ENCODE measurements at regions not wholly inside any gene's neighbourhood (a gene's known extent, or its start where the extent isn't known, plus 50 kb on each side); places are given as distances from the start of the nearest gene placed in this dataset.

- peaks cover 22% of the 10 kb centered on the region for H3K4me1 ChIP-seq (ENCODE audit: insufficient read depth, low read length)
- H3K4me3 ChIP-seq (ENCODE audit: low read length): no peak overlapping the region
- H3K9me3 ChIP-seq (ENCODE audit: low read depth, low read length): no peaks in the 10 kb centered on the region
- no peaks in the 10 kb centered on the region for H3K27me3 ChIP-seq (ENCODE audit: insufficient read depth, low read length)
Measured at GRCh38 chr3:72485641-72486040, 362.6 kb downstream of the SHQ1 start.

- Histone ChIP-seq H3K4me1 (ENCODE audit: insufficient read depth, low read length) (peaks cover 18% of the 10 kb centered on the region), H3K4me3 (ENCODE audit: low read length) (no peak overlapping the region), H3K27me3 (ENCODE audit: insufficient read depth, low read length) (no peaks in the 10 kb centered on the region), H3K9me3 (ENCODE audit: low read depth, low read length) (no peaks in the 10 kb centered on the region)
Measured at GRCh38 chr3:72483554-72484104, 364.6 kb downstream of the SHQ1 start.

GRCh38 chr3:72482589-72483321, 365.5 kb downstream of the SHQ1 start:
- H3K27me3 ChIP-seq (ENCODE audit: insufficient read depth, low read length): no peaks in the 10 kb centered on the region
- H3K4me3 ChIP-seq (ENCODE audit: low read length): peak overlapping the region; percentile 25
- peaks cover 16% of the 10 kb centered on the region for H3K4me1 ChIP-seq (ENCODE audit: insufficient read depth, low read length)
- no peaks in the 10 kb centered on the region for H3K9me3 ChIP-seq (ENCODE audit: low read depth, low read length)

GRCh38 chr3:72481542-72481941, 366.7 kb downstream of the SHQ1 start:
- Histone ChIP-seq H3K4me1 (ENCODE audit: insufficient read depth, low read length) (peaks cover 5% of the 10 kb centered on the region), H3K27me3 (ENCODE audit: insufficient read depth, low read length) (no peaks in the 10 kb centered on the region), H3K4me3 (ENCODE audit: low read length) (no peak overlapping the region), H3K9me3 (ENCODE audit: low read depth, low read length) (no peaks in the 10 kb centered on the region)

- no peaks in the 10 kb centered on the region for H3K9me3 ChIP-seq (ENCODE audit: low read depth, low read length)
- H3K4me3 ChIP-seq (ENCODE audit: low read length): no peak overlapping the region
- H3K27me3 ChIP-seq (ENCODE audit: insufficient read depth, low read length): no peaks in the 10 kb centered on the region
- H3K4me1 ChIP-seq (ENCODE audit: insufficient read depth, low read length): peaks cover 9% of the 10 kb centered on the region
Measured at GRCh38 chr3:72480366-72480765, 367.9 kb downstream of the SHQ1 start.

- no peaks in the 10 kb centered on the region for H3K27me3 ChIP-seq (ENCODE audit: insufficient read depth, low read length)
- no peak overlapping the region for H3K4me3 ChIP-seq (ENCODE audit: low read length)
- peaks cover 16% of the 10 kb centered on the region for H3K4me1 ChIP-seq (ENCODE audit: insufficient read depth, low read length)
- H3K9me3 ChIP-seq (ENCODE audit: low read depth, low read length): no peaks in the 10 kb centered on the region
Measured at GRCh38 chr3:72479651-72480215, 368.5 kb downstream of the SHQ1 start.

- peaks cover 28% of the 10 kb centered on the region for H3K4me1 ChIP-seq (ENCODE audit: insufficient read depth, low read length)
- no peaks in the 10 kb centered on the region for H3K27me3 ChIP-seq (ENCODE audit: insufficient read depth, low read length)
- H3K9me3 ChIP-seq (ENCODE audit: low read depth, low read length): no peaks in the 10 kb centered on the region
- H3K4me3 ChIP-seq (ENCODE audit: low read length): no peak overlapping the region
Measured at GRCh38 chr3:72476139-72476483, 372.1 kb downstream of the SHQ1 start.

- no peaks in the 10 kb centered on the region for H3K9me3 ChIP-seq (ENCODE audit: low read depth, low read length)
- H3K4me3 ChIP-seq (ENCODE audit: low read length): no peak overlapping the region
- H3K27me3 ChIP-seq (ENCODE audit: insufficient read depth, low read length): no peaks in the 10 kb centered on the region
- peaks cover 28% of the 10 kb centered on the region for H3K4me1 ChIP-seq (ENCODE audit: insufficient read depth, low read length)
Measured at GRCh38 chr3:72475258-72476138, 372.7 kb downstream of the SHQ1 start.

GRCh38 chr3:72474775-72475174, 373.5 kb downstream of the SHQ1 start:
- Histone ChIP-seq H3K4me1 (ENCODE audit: insufficient read depth, low read length) (peaks cover 28% of the 10 kb centered on the region), H3K27me3 (ENCODE audit: insufficient read depth, low read length) (no peaks in the 10 kb centered on the region), H3K9me3 (ENCODE audit: low read depth, low read length) (no peaks in the 10 kb centered on the region), H3K4me3 (ENCODE audit: low read length) (no peak overlapping the region)

GRCh38 chr3:72473156-72473555, 375.1 kb downstream of the SHQ1 start:
- no peaks in the 10 kb centered on the region for H3K9me3 ChIP-seq (ENCODE audit: low read depth, low read length)
- peaks cover 28% of the 10 kb centered on the region for H3K4me1 ChIP-seq (ENCODE audit: insufficient read depth, low read length)
- H3K4me3 ChIP-seq (ENCODE audit: low read length): no peak overlapping the region
- H3K27me3 ChIP-seq (ENCODE audit: insufficient read depth, low read length): no peaks in the 10 kb centered on the region

GRCh38 chr3:72470904-72471417, 377.3 kb downstream of the SHQ1 start:
- no peaks in the 10 kb centered on the region for H3K9me3 ChIP-seq (ENCODE audit: low read depth, low read length)
- H3K27me3 ChIP-seq (ENCODE audit: insufficient read depth, low read length): no peaks in the 10 kb centered on the region
- no peak overlapping the region for H3K4me3 ChIP-seq (ENCODE audit: low read length)
- peaks cover 28% of the 10 kb centered on the region for H3K4me1 ChIP-seq (ENCODE audit: insufficient read depth, low read length)

- no peaks in the 10 kb centered on the region for H3K9me3 ChIP-seq (ENCODE audit: low read depth, low read length)
- no peak overlapping the region for H3K4me3 ChIP-seq (ENCODE audit: low read length)
- H3K27me3 ChIP-seq (ENCODE audit: insufficient read depth, low read length): no peaks in the 10 kb centered on the region
- no peaks in the 10 kb centered on the region for H3K4me1 ChIP-seq (ENCODE audit: insufficient read depth, low read length)
Measured at GRCh38 chr3:72465853-72466252, 382.4 kb downstream of the SHQ1 start.

- H3K27me3 ChIP-seq (ENCODE audit: insufficient read depth, low read length): no peaks in the 10 kb centered on the region
- H3K4me1 ChIP-seq (ENCODE audit: insufficient read depth, low read length): no peaks in the 10 kb centered on the region
- H3K4me3 ChIP-seq (ENCODE audit: low read length): no peak overlapping the region
- H3K9me3 ChIP-seq (ENCODE audit: low read depth, low read length): no peaks in the 10 kb centered on the region
Measured at GRCh38 chr3:72463083-72463482, 385.2 kb downstream of the SHQ1 start.

GRCh38 chr3:72462595-72463011, 385.6 kb downstream of the SHQ1 start:
- H3K4me1 ChIP-seq (ENCODE audit: insufficient read depth, low read length): no peaks in the 10 kb centered on the region
- H3K4me3 ChIP-seq (ENCODE audit: low read length): no peak overlapping the region
- H3K27me3 ChIP-seq (ENCODE audit: insufficient read depth, low read length): no peaks in the 10 kb centered on the region
- H3K9me3 ChIP-seq (ENCODE audit: low read depth, low read length): no peaks in the 10 kb centered on the region

GRCh38 chr3:72461787-72462186, 386.5 kb downstream of the SHQ1 start:
- no peak overlapping the region for H3K4me3 ChIP-seq (ENCODE audit: low read length)
- no peaks in the 10 kb centered on the region for H3K9me3 ChIP-seq (ENCODE audit: low read depth, low read length)
- no peaks in the 10 kb centered on the region for H3K27me3 ChIP-seq (ENCODE audit: insufficient read depth, low read length)
- no peaks in the 10 kb centered on the region for H3K4me1 ChIP-seq (ENCODE audit: insufficient read depth, low read length)

All from mononuclear cell (primary cell).